SK-MEL-5 (cell line): ENCODE measurements at regions not wholly inside any gene's neighbourhood (a gene's known extent, or its start where the extent isn't known, plus 50 kb on each side); places are given as distances from the start of the nearest gene placed in this dataset.

ENCODE experiments used
- DNase-seq: peaks from one replicate; pipeline ENCODE4 v3.0.0-alpha.2; 2016; ENCODE audit warnings: low read depth, low spot score
- in situ Hi-C: cut with HindIII; loops from 2 replicates; pipeline ENCODE4 v1.10.0; 2016; ENCODE audit warnings: low sequenced_read_pairs, high pct_unique_total_duplicates, low pct_unique_long_range_greater_than_20kb

- DNase-seq, result peak; percentile 96
- in situ Hi-C loops, result no loop called here
Measured at GRCh38 chr7:130943336-130943901, 209.4 kb upstream of the KLF14 start.

GRCh38 chr7:130943981-130944380 lies 210.0 kb upstream of the KLF14 start:
- DNase-seq, result no peak
- in situ Hi-C loops, result no loop called here

GRCh38 chr7:130944997-130945396 lies 211.0 kb upstream of the KLF14 start:
- DNase-seq, result no peak
- in situ Hi-C loops, result no loop called here

GRCh38 chr7:130945411-130945811 lies 211.4 kb upstream of the KLF14 start:
- no peak for DNase-seq
- in situ Hi-C loops, result no loop called here

GRCh38 chr7:130946114-130946513 lies 212.1 kb upstream of the KLF14 start:
- no peak for DNase-seq
- in situ Hi-C loops, result no loop called here

GRCh38 chr7:130947792-130948580 lies 214.0 kb upstream of the KLF14 start:
- in situ Hi-C loops, result no loop called here

GRCh38 chr7:130948822-130949221 lies 214.8 kb upstream of the KLF14 start:
- in situ Hi-C loops, result no loop called here
- no peak for DNase-seq

More at GRCh38 chr7:130947792-130948580, 214.0 kb upstream of the KLF14 start:
- no peak for DNase-seq

GRCh38 chr7:130949550-130949949 lies 215.5 kb upstream of the KLF14 start:
- DNase-seq, result no peak
- in situ Hi-C loops, result no loop called here

GRCh38 chr7:130950054-130950453 lies 216.0 kb upstream of the KLF14 start:
- in situ Hi-C loops, result no loop called here
- no peak for DNase-seq

- in situ Hi-C loops, result no loop called here
Measured at GRCh38 chr7:130950741-130951140, 216.7 kb upstream of the KLF14 start.

GRCh38 chr7:130951303-130951975 lies 217.4 kb upstream of the KLF14 start:
- in situ Hi-C loops, result no loop called here
- no peak for DNase-seq

More at GRCh38 chr7:130950741-130951140, 216.7 kb upstream of the KLF14 start:
- no peak for DNase-seq

GRCh38 chr7:130951976-130952876 lies 218.2 kb upstream of the KLF14 start:
- in situ Hi-C loops, result no loop called here

GRCh38 chr7:130953196-130953595 lies 219.2 kb upstream of the KLF14 start:
- no peak for DNase-seq
- in situ Hi-C loops, result no loop called here

More at GRCh38 chr7:130951976-130952876, 218.2 kb upstream of the KLF14 start:
- no peak for DNase-seq

- in situ Hi-C loops, result no loop called here
- DNase-seq, result no peak
Measured at GRCh38 chr7:130954918-130955564, 221.0 kb upstream of the KLF14 start.

- in situ Hi-C loops, result no loop called here
- no peak for DNase-seq
Measured at GRCh38 chr7:130955565-130955919, 221.5 kb upstream of the KLF14 start.

- in situ Hi-C loops, result no loop called here
- DNase-seq, result no peak
Measured at GRCh38 chr7:130956417-130957136, 222.6 kb upstream of the KLF14 start.

GRCh38 chr7:130957137-130957513 lies 223.1 kb upstream of the KLF14 start:
- in situ Hi-C loops, result no loop called here
- no peak for DNase-seq
